AG04450 (cell line): ENCODE measurements at regions not wholly inside any gene's neighbourhood (a gene's known extent, or its start where the extent isn't known, plus 50 kb on each side); places are given as distances from the start of the nearest gene placed in this dataset.

ENCODE experiments used
- CTCF ChIA-PET: fragments of 300-600, 350-600 bp; formaldehyde crosslinking; extraction: SDS; loops from one replicate; lab custom pipeline; 2022; ENCODE audit warnings: antibody characterized with exemption, inconsistent platforms; lab: Charles Lee
- POLR2A ChIA-PET: fragments of 350-600 bp; formaldehyde crosslinking; extraction: SDS; loops from one replicate; lab custom pipeline; 2021; ENCODE audit warnings: antibody characterized with exemption, inconsistent platforms; lab: Yijun Ruan, JAX
- DNase-seq: peaks from one replicate; pipeline ENCODE4 v3.0.0-alpha.2; 2011; ENCODE audit warnings: low read depth, low spot score
- H3K27ac ChIP-seq: one replicate; pipeline ENCODE4 v1.5.1; 2012; ENCODE audit warnings: low read depth, low read length, control low read depth
- H3K27me3 ChIP-seq: one replicate; pipeline ENCODE4 v1.6.0; 2012; ENCODE audit warnings: low read length; ENCODE audit not compliant: control insufficient read depth, insufficient read depth
- H3K4me3 ChIP-seq: 2 replicates; pipeline ENCODE4 v1.5.1; 2011; ENCODE audit warnings: mild to moderate bottlenecking, low read depth, low read length, control low read depth
- H3K9me3 ChIP-seq: 2 replicates; pipeline ENCODE4 v1.5.1; 2012; ENCODE audit warnings: low read length; ENCODE audit not compliant: control insufficient read depth, insufficient read depth
- CTCF ChIP-seq: IDR thresholded peaks from 2 replicates; pipeline ENCODE4 v1.5.1; 2011; ENCODE audit warnings: low read depth, low read length, control low read depth, inconsistent platforms

GRCh38 chr12:115090783-115091182 lies 406.8 kb upstream of the TBX3 start:
- no peak for DNase-seq
- Histone ChIP-seq H3K27me3 (no peaks in the 10 kb centered on the region), H3K4me3 (no peak overlapping the region), H3K9me3 (no peaks in the 10 kb centered on the region), H3K27ac (no peak overlapping the region)
- TF ChIP-seq CTCF = no peak
- POLR2A ChIA-PET = no interaction called here
- CTCF ChIA-PET = interaction anchor here (0.8 kb wide), 1 partner anchor 79 kb away, joined by 3 read pairs; no protein-coding TSS in a partner anchor

- CTCF ChIA-PET = no interaction called here
- POLR2A ChIA-PET = no interaction called here
- Histone ChIP-seq H3K9me3 (no peaks in the 10 kb centered on the region), H3K27me3 (no peaks in the 10 kb centered on the region), H3K27ac (no peak overlapping the region), H3K4me3 (no peak overlapping the region)
- TF ChIP-seq CTCF = no peak
- DNase-seq = no peak
Observed at GRCh38 chr12:115088995-115089841, 405.2 kb upstream of the TBX3 start.

- CTCF ChIA-PET = no interaction called here
- POLR2A ChIA-PET = no interaction called here
- Histone ChIP-seq H3K4me3 (no peak overlapping the region), H3K27me3 (no peaks in the 10 kb centered on the region), H3K9me3 (no peaks in the 10 kb centered on the region), H3K27ac (no peak overlapping the region)
- DNase-seq = no peak
- TF ChIP-seq CTCF = no peak
Observed at GRCh38 chr12:115088328-115088994, 404.5 kb upstream of the TBX3 start.

GRCh38 chr12:115085594-115085993 lies 401.6 kb upstream of the TBX3 start:
- Histone ChIP-seq H3K27ac (no peak overlapping the region), H3K9me3 (no peaks in the 10 kb centered on the region), H3K27me3 (no peaks in the 10 kb centered on the region), H3K4me3 (no peak overlapping the region)
- CTCF ChIA-PET = no interaction called here
- no peak for DNase-seq
- POLR2A ChIA-PET = no interaction called here
- no peak for TF ChIP-seq CTCF

GRCh38 chr12:115079760-115080159 lies 395.8 kb upstream of the TBX3 start:
- H3K27ac ChIP-seq = no peak overlapping the region
- H3K27me3 ChIP-seq = no peaks in the 10 kb centered on the region
- ChIA-PET POLR2A (no interaction called here), CTCF (no interaction called here)
- no peak for TF ChIP-seq CTCF
- no peaks in the 10 kb centered on the region for H3K9me3 ChIP-seq
- H3K4me3 ChIP-seq = no peak overlapping the region
- no peak for DNase-seq
